DND-41 (cell line): ENCODE measurements at regions not wholly inside any gene's neighbourhood (a gene's known extent, or its start where the extent isn't known, plus 50 kb on each side); places are given as distances from the start of the nearest gene placed in this dataset.

Experiments
- EZH2 ChIP-seq: IDR thresholded peaks from 3 replicates; pipeline ENCODE4 v1.6.1; 2012; ENCODE audit warnings: borderline replicate concordance, low read depth, mild to moderate bottlenecking, moderate library complexity, low read length, inconsistent platforms; ENCODE audit not compliant: severe bottlenecking
- TF ChIP-seq, protein P1 (sequence below): IDR thresholded peaks from 2 replicates; pipeline ENCODE4 v1.5.1; 2012; ENCODE audit warnings: borderline replicate concordance, low read length, moderate library complexity, mild to moderate bottlenecking; ENCODE audit not compliant: poor library complexity, severe bottlenecking; ENCODE audit errors: extremely low read depth

GRCh38 chr6:125509477-125509876 is 207.7 kb upstream of the HDDC2 start:
- TF ChIP-seq, protein P1, sequence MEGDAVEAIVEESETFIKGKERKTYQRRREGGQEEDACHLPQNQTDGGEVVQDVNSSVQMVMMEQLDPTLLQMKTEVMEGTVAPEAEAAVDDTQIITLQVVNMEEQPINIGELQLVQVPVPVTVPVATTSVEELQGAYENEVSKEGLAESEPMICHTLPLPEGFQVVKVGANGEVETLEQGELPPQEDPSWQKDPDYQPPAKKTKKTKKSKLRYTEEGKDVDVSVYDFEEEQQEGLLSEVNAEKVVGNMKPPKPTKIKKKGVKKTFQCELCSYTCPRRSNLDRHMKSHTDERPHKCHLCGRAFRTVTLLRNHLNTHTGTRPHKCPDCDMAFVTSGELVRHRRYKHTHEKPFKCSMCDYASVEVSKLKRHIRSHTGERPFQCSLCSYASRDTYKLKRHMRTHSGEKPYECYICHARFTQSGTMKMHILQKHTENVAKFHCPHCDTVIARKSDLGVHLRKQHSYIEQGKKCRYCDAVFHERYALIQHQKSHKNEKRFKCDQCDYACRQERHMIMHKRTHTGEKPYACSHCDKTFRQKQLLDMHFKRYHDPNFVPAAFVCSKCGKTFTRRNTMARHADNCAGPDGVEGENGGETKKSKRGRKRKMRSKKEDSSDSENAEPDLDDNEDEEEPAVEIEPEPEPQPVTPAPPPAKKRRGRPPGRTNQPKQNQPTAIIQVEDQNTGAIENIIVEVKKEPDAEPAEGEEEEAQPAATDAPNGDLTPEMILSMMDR, result no peak
- no peak for TF ChIP-seq EZH2
